ENCODE measurements at regions not wholly inside any gene's neighbourhood (a gene's known extent, or its start where the extent isn't known, plus 50 kb on each side); places are given as distances from the start of the nearest gene placed in this dataset.

GRCh38 chr6:28725274-28725809 lies 198.4 kb downstream of the TRIM27 start:
- no peak overlapping the region for H3K4me3 ChIP-seq
- H3K9me3 ChIP-seq, result no peaks in the 10 kb centered on the region
- 59 to 65% methylated on average over 2 of the region's 2 CpGs for WGBS, 2 donors
- H3K27me3 ChIP-seq, result peaks cover 0 to 10% (median 0%) of the 10 kb centered on the region in 4 donors
- ATAC-seq (ENCODE audit: low FRiP score in 2 of 2) (no peak), DNase-seq (no peak)
- H3K36me3 ChIP-seq, result no peaks in the 10 kb centered on the region
- H3K4me1 ChIP-seq, result peaks cover 0 to 9% (median 7%) of the 10 kb centered on the region in 4 donors
- TF ChIP-seq EP300 (IDR thresholded peaks at IDR 0.05) (no peak), POLR2AphosphoS5 (IDR thresholded peaks at IDR 0.05) (no peak), POLR2A (IDR thresholded peaks at IDR 0.05) (no peak)
- TF ChIP-seq, protein P1, sequence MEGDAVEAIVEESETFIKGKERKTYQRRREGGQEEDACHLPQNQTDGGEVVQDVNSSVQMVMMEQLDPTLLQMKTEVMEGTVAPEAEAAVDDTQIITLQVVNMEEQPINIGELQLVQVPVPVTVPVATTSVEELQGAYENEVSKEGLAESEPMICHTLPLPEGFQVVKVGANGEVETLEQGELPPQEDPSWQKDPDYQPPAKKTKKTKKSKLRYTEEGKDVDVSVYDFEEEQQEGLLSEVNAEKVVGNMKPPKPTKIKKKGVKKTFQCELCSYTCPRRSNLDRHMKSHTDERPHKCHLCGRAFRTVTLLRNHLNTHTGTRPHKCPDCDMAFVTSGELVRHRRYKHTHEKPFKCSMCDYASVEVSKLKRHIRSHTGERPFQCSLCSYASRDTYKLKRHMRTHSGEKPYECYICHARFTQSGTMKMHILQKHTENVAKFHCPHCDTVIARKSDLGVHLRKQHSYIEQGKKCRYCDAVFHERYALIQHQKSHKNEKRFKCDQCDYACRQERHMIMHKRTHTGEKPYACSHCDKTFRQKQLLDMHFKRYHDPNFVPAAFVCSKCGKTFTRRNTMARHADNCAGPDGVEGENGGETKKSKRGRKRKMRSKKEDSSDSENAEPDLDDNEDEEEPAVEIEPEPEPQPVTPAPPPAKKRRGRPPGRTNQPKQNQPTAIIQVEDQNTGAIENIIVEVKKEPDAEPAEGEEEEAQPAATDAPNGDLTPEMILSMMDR (IDR thresholded peaks at IDR 0.05), result no peak
- no peak overlapping the region for H3K27ac ChIP-seq

DNA sequence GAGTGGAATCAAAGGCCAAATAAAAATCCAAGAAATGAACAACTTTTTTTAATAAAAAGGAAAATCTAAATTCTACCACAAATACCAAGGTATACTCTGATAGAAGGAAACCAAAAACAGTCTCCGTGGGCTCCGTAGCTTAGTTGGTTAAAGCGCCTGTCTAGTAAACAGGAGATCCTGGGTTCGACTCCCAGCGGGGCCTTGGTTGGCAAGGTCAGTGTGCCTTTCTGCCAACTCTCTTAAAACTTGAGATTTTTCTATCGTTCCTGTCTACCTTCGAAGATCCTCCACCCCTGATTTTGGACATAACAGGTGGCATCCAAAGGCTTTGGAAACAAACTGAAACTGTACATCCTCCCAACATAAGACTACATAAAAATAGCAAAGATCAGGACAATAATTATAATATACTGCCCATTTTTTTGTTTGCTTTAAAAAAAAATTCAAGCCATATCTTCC lies 197.9 kb downstream of the TRIM27 start:
- H3K27me3 ChIP-seq, result peaks cover 0 to 10% (median 0%) of the 10 kb centered on the region in 4 donors

DNA sequence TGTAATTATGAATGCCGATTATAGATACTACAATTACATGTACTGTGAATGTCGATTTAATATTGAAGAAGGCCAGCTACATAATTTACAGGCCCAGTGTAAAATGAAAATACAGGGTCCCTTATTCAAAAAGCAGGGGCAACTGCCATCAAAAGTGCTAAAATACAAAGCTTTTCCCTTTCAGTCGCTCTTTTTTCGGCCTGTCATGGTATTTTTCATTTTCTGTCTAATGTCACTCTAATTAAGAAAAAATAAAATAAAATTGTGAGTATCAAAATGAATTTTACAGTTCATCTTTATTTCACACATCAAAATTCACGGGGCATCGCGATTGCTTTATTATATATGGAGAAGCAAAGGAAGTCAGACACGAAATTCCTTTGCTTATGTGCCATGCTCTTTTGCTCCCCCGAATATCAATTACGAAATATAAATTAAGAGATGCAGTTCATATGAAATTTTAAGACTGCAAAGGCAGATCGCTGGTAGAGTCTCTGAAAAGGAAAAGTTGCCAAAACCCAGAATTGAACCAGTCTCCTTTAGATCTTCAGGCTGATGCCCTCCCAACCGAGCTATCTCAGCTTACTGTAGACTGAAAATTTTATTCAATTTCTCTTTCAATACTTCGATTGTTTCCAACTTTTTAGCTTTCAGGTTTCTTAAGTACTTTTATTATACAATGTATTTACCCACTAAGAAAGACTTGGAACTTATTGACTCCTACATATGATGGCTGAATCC lies 197.0 kb downstream of the TRIM27 start:
- WGBS, 2 donors, result 72 to 80% methylated on average over 13 of the region's 13 CpGs
- no peak for TF ChIP-seq POLR2AphosphoS5 (IDR thresholded peaks at IDR 0.05)
- no peak for TF ChIP-seq POLR2A (IDR thresholded peaks at IDR 0.05)
- TF ChIP-seq, protein P1 (IDR thresholded peaks at IDR 0.05), result no peak
- TF ChIP-seq EP300 (IDR thresholded peaks at IDR 0.05), result no peak

More for the DNA sequence above, 197.9 kb downstream of the TRIM27 start:
- H3K36me3 ChIP-seq, result no peaks in the 10 kb centered on the region
- no peak for ATAC-seq (ENCODE audit: low FRiP score in 2 of 2)
- TF ChIP-seq POLR2AphosphoS5 (IDR thresholded peaks at IDR 0.05), result no peak
- TF ChIP-seq, protein P1 (IDR thresholded peaks at IDR 0.05), result no peak
- TF ChIP-seq EP300 (IDR thresholded peaks at IDR 0.05), result no peak
- no peak for TF ChIP-seq POLR2A (IDR thresholded peaks at IDR 0.05)
- peaks cover 0 to 9% (median 7%) of the 10 kb centered on the region in 4 donors for H3K4me1 ChIP-seq
- DNase-seq, result no peak
- H3K4me3 ChIP-seq, result no peak overlapping the region
- H3K27ac ChIP-seq, result no peak overlapping the region
- no peaks in the 10 kb centered on the region for H3K9me3 ChIP-seq
- 30% methylated on average over 7 of the region's 7 CpGs for WGBS, 2 donors

DNA sequence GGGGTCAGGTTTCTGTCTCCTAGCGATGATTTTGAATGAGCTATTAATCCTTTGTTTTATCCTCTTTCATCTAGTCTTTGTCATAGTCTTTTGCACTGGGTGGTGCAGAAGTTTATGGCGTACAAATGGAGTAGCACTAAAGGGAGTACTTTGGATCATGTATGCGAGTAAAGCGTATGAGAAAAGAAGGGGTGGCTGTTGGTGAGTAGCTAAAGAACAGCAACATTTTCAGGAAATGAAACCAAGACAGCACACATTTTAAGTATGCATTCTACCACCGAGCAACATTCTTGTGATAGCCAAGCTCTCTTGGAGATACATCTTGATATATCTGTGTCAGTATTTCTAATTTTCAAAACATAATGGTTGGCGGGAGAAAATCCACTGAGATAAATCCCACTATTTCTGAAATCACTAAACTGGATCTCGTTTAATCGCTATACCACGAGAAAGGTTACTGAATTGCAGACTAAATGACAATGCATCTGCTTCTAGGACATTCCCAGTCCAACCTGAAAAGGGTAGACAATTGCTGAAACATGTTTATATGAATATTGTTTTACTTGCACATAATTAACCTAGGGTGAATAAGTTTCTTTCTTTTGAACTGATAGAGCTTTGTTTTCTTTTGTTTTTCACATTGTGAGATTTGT lies 196.1 kb downstream of the TRIM27 start:
- Histone ChIP-seq H3K9me3 (no peaks in the 10 kb centered on the region), H3K36me3 (no peaks in the 10 kb centered on the region), H3K4me1 (peaks cover 0 to 9% (median 7%) of the 10 kb centered on the region in 4 donors), H3K27ac (no peak overlapping the region), H3K27me3 (peaks cover 0 to 13% (median 0%) of the 10 kb centered on the region in 4 donors), H3K4me3 (no peak overlapping the region)
- TF ChIP-seq, protein P1 (IDR thresholded peaks at IDR 0.05), result no peak
- TF ChIP-seq POLR2A (IDR thresholded peaks at IDR 0.05), result no peak
- no peak for TF ChIP-seq EP300 (IDR thresholded peaks at IDR 0.05)
- TF ChIP-seq POLR2AphosphoS5 (IDR thresholded peaks at IDR 0.05), result no peak
- ATAC-seq (ENCODE audit: low FRiP score in 2 of 2), result no peak
- WGBS, 2 donors, result 74 to 83% methylated on average over 9 of the region's 9 CpGs
- no peak for DNase-seq

More for the DNA sequence above, 197.0 kb downstream of the TRIM27 start:
- no peak overlapping the region for H3K27ac ChIP-seq
- H3K27me3 ChIP-seq, result peaks cover 0 to 13% (median 0%) of the 10 kb centered on the region in 4 donors
- H3K4me3 ChIP-seq, result no peak overlapping the region
- peaks cover 0 to 9% (median 7%) of the 10 kb centered on the region in 4 donors for H3K4me1 ChIP-seq
- DNase-seq (no peak), ATAC-seq (ENCODE audit: low FRiP score in 2 of 2) (no peak)
- no peaks in the 10 kb centered on the region for H3K9me3 ChIP-seq
- no peaks in the 10 kb centered on the region for H3K36me3 ChIP-seq

Data from upper lobe of left lung (tissue), 6 donors.